HG02884 (cell line): ENCODE measurements at regions not wholly inside any gene's neighbourhood (a gene's known extent, or its start where the extent isn't known, plus 50 kb on each side); places are given as distances from the start of the nearest gene placed in this dataset.

ENCODE experiments used
- ATAC-seq: cut with Tn5 transposase; IDR thresholded peaks from one replicate; pipeline ENCODE4 v1.9.1; 2021; ENCODE audit warnings: mild to moderate bottlenecking, moderate library complexity; ENCODE audit not compliant: unreplicated experiment

GRCh38 chr20:57883224-57883623 is 173.4 kb upstream of the PMEPA1 start:
- ATAC-seq = no peak

GRCh38 chr20:57882451-57883161 is 172.8 kb upstream of the PMEPA1 start:
- no peak for ATAC-seq

- no peak for ATAC-seq
Measured at GRCh38 chr20:57881466-57882385, 171.9 kb upstream of the PMEPA1 start.

GRCh38 chr20:57880571-57880892 is 170.7 kb upstream of the PMEPA1 start:
- ATAC-seq = no peak

- ATAC-seq = no peak
Measured at GRCh38 chr20:57879779-57880570, 170.2 kb upstream of the PMEPA1 start.

DNA sequence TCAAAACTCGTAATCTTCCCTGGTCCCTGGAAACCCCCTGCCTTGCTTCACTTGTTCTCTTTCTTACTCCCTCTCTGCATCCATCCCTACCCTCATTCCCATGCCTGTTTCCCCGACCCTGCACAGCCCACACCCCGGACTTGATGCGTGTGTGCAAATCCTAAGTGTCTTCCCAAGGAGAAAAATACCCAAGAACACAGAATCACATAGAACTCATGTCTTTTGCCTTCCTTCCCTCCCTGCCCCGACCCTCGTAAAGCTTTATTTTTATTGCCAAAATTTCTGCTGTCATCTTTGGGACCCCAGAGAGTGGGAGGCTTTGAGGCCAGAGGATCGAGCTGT is 169.6 kb upstream of the PMEPA1 start:
- no peak for ATAC-seq

- no peak for ATAC-seq
Measured at GRCh38 chr20:57878786-57879424, 169.1 kb upstream of the PMEPA1 start.

DNA sequence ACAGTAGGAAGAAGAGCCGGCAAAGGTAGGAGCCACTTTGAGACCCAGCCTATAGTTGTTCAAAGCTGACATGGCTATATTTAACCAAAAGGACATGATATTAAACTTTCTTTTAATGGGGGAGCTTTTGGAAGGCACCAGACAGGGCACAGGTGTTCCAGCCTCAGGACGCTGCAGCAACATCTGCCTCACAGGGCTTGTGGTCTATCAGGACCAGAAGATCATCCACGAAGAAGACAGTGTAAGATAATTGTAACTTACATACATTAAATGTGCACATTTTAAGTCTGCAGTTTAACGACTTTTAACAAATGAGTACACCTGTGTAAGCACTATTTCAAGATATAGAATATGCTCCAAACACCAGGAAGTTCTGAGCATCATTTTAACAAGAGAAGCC is 168.2 kb upstream of the PMEPA1 start:
- no peak for ATAC-seq

- ATAC-seq = no peak
Measured at GRCh38 chr20:57877131-57877824, 167.5 kb upstream of the PMEPA1 start.

GRCh38 chr20:57876163-57876562 is 166.3 kb upstream of the PMEPA1 start:
- no peak for ATAC-seq

- ATAC-seq = no peak
Measured at GRCh38 chr20:57874141-57874540, 164.3 kb upstream of the PMEPA1 start.

DNA sequence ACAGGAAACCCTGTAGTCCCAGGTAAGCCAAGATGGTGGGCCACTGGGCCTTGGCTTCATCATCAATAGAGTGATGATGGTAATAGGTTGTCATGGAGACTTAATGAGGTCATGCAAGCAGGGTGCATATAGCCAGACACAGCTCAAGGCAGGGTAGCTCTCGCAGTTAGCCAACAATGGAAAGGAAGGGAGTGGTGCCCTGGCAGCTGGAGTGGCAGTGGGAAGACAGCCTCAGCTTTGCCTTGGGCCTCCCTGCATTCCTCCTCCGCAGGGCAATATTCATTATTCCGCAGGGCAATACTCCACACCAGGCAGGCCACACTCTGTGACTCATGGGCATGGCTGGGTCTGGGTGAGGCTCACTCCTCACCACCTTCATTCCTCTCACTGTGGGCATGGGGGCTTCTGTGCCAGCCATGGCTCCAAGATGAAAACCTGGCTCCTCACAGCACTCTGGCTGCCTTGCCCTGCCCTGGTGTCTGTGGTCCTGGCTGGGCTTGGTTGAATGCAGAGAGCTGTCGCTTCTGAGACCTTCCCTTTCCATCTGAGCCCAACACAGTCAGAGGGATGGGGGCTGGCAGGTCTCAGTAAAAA is 163.1 kb upstream of the PMEPA1 start:
- no peak for ATAC-seq

DNA sequence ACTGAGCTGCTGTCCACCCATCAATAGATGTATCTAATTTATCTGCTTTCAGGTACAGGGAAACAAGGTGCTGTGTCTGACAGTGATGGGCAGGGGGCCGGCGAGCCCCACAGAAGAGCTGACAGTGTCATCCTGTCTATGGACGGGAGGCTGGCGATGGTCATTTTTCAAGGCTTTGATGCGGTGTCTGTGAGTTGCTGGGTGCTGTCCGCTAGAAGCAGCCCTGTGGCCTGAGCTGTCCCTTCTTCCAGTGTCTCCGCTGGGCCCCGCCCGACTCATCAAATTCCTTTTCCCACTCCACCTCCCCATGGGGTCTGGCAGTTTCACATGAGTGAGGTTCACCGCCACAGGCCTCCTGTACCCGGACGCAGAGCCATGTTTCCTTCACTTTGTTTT is 161.4 kb upstream of the PMEPA1 start:
- no peak for ATAC-seq

GRCh38 chr20:57870597-57871236 is 160.9 kb upstream of the PMEPA1 start:
- no peak for ATAC-seq

- ATAC-seq = no peak
Measured at GRCh38 chr20:57869951-57870315, 160.1 kb upstream of the PMEPA1 start.

DNA sequence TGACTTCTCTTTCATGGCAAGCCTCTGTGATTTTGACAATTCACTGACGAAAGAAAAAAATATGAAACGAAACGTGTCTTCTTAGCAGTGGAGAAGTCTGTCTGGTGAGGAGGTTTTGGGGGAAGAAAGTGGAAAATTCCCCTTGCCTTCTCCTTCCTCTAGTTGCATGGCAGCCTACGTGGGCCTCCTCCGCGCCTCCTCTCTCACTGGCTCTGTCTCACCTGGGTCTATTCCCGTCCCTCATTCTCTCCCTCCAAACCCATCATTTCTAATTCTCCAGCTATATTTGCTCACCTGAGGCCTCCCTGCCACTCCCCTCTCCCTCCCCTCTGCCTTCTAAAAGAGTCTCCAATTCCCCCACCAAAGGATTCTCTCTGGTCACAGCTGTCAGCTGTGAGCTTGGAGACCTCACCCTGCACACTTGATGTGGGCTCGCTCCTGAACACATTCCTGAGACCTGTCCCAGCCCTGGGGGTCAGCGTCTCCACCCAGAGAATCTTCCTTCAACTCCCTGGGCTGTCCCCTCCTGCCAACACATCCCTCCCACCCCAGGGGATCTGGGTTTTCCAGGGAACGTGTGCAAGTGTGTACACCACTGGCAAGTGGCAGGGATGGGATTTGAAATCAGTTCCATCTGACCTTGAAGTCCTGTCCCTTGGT is 159.6 kb upstream of the PMEPA1 start:
- no peak for ATAC-seq

GRCh38 chr20:57868310-57868709 is 158.5 kb upstream of the PMEPA1 start:
- no peak for ATAC-seq

GRCh38 chr20:57867807-57868206 is 158.0 kb upstream of the PMEPA1 start:
- no peak for ATAC-seq

- no peak for ATAC-seq
Measured at GRCh38 chr20:57867181-57867803, 157.5 kb upstream of the PMEPA1 start.
